HG03378 (cell line): ENCODE measurements at regions not wholly inside any gene's neighbourhood (a gene's known extent, or its start where the extent isn't known, plus 50 kb on each side); places are given as distances from the start of the nearest gene placed in this dataset.

Experiments
- ATAC-seq: cut with Tn5 transposase; IDR thresholded peaks from one replicate; pipeline ENCODE4 v1.9.1; 2021; ENCODE audit warnings: mild to moderate bottlenecking, moderate library complexity; ENCODE audit not compliant: unreplicated experiment

DNA sequence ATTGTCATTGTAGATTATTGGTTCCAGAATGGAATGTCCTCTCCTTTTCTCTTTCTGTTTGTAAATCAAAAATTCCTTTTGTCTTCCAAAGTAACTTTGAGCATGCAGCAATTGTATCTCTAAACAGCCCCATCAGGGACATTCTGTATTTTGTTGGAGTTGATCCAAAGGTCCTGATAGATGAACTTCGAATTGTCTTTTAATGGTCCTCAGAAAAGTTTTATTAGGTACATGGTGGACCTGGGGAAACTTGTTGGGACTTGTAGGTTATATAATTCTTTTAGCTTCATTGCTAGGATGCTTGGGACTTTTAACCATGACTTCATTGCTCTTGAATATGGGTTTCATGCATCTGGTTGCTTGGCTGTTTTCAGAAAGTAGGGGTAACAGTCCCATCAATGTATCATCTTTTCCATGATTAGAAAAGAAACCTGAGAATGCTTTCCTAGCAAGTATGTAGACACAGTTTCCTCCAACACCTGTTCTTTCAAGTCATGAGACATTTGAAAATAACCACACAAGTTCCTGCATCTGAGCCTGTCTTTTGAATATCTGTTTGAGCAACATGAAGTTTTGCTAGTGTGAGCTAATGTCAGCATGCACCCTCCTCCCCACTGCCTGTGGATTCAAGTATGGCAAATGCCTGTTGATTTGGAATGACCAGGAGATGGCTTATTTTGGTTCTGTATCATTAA, 413.1 kb downstream of the KCNRG start:
- ATAC-seq = no peak

GRCh38 chr13:50435011-50435410, 408.5 kb downstream of the DLEU7 start:
- no peak for ATAC-seq

GRCh38 chr13:50437252-50437651, 406.2 kb downstream of the DLEU7 start:
- ATAC-seq = no peak

- ATAC-seq = no peak
These were observed 405.1 kb downstream of the DLEU7 start for GRCh38 chr13:50438351-50438750.

- no peak for ATAC-seq
These were observed 402.4 kb downstream of the DLEU7 start for GRCh38 chr13:50441130-50441529.

GRCh38 chr13:50444726-50445125, 398.8 kb downstream of the DLEU7 start:
- no peak for ATAC-seq

DNA sequence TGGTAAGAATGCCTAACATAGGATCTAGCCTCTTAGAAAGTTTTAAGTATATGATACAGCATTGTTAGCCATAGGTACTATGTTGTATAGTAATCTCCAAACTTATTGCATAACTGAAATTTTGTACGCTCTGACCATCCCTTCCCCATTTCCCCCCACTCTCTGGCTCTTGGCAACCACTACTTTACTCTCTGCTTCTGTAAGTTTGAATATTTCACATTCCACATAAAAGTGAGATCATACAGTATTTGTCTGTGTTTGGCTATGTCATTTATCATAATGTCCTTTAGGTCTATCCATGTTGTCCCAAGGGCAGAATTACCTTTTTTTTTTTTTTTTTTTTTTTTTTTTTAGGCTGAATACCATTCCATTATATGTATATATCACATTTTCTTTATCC, 396.9 kb downstream of the DLEU7 start:
- no peak for ATAC-seq

- no peak for ATAC-seq
These were observed 394.9 kb downstream of the DLEU7 start for GRCh38 chr13:50448535-50448998.

GRCh38 chr13:50449465-50449864, 394.0 kb downstream of the DLEU7 start:
- ATAC-seq = no peak

- no peak for ATAC-seq
These were observed 393.2 kb downstream of the DLEU7 start for GRCh38 chr13:50450279-50450678.

- no peak for ATAC-seq
These were observed 391.9 kb downstream of the DLEU7 start for GRCh38 chr13:50451609-50452008.

- ATAC-seq = no peak
These were observed 391.5 kb downstream of the DLEU7 start for GRCh38 chr13:50452028-50452427.

- ATAC-seq = no peak
These were observed 390.7 kb downstream of the DLEU7 start for GRCh38 chr13:50452756-50453155.

DNA sequence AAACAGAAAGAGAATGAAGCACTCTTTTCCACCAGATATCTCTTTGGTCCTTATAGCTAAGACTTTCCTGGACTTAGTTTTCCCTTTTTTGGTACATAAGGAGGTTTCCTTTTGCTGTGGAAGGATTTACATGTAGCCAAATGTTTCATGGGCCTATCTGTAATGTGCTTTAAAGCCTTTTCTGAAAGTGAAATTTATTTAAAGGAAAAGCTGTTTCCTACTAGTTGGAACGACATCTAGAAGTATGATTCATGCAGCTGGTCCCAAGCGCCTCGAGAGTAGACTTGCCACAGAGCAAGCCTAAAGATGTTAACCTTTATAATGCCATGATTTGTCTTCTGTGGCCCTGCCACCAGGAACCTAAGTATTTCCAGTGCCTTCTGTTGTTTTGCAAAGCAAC, 390.3 kb downstream of the DLEU7 start:
- no peak for ATAC-seq

- no peak for ATAC-seq
These were observed 387.4 kb downstream of the DLEU7 start for GRCh38 chr13:50456111-50456510.

DNA sequence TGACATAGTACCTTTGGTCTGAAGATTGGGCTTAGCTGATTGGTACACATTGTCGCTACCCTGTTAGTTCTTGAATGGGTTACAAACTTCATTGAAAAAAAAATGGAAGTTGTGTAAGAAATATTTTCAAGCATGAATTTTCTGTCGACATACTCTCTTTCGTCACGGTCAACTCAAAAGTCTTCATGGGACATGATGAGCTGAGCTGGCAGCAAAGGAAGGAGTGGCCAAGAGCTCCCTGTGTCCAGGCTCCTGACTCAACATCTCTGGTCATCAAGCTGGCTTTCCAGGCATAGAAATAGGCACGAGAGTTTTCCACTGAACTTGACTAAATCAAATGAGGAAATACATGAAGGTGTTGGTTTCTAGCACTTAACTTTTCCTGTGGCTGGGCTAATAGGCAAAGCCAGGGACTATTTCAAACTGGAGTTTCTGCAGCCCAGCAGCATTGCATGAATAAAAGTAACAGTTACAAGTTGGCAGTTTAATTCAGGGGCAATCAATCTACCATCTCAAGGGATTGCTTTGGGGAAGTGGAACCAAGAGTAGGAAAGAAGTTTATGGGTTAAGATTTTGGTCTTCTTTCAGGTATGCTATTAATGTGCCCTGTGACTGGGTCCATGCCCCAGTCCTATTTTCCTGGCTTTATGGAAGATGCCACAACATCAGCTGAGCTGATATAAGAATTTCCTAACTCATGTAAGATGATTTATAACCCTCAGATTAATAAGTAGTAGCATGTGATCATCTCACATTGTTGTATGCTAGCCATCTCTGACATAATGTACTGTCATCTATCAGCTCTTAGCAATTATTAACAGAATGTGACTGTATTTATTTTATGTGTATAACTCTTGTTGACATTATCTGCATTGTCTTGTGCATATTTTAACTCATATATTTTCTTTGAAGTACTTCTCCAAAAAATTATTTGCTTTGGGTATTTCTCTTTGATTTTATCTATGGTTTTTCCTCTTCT, 385.8 kb downstream of the DLEU7 start:
- ATAC-seq = no peak

DNA sequence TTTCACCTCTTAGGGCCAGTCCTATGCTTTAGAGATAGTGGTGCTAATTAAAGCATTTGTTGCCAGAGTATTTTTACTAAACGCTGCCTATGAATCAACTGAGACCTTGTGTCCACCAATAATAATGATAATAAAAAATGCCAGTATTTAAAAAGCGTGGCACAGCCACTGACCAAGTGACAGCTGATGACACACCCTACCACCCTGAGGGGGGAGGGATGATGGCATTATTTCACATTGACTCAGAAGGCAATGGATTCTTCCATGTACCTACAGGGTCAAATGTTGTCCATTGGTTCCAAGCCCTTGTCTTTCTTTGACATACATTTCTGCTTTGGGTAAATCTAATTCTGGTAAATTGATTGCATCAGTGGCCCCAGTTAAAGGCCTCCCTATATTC, 384.4 kb downstream of the DLEU7 start:
- ATAC-seq = no peak

- ATAC-seq = no peak
These were observed 383.8 kb downstream of the DLEU7 start for GRCh38 chr13:50459658-50460057.

DNA sequence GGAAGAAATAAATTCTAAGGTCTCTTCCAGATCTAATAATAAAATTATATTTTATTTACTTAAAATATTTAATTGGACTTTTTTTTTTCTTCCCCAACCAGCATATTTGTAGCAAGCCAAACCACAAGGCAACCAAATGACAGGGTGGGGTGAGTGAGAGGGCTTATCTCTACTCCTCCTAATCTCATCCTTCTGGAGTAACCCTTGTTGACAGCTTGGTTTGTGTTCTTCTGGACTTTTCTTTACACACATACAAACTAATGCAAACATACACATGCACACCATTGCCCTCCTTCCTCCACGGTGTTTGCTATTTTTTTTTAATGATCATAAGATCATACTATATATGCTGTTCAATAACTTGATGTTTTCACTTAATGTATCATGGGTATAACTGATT, 383.1 kb downstream of the DLEU7 start:
- no peak for ATAC-seq

GRCh38 chr13:50461189-50461588, 382.3 kb downstream of the DLEU7 start:
- no peak for ATAC-seq

DNA sequence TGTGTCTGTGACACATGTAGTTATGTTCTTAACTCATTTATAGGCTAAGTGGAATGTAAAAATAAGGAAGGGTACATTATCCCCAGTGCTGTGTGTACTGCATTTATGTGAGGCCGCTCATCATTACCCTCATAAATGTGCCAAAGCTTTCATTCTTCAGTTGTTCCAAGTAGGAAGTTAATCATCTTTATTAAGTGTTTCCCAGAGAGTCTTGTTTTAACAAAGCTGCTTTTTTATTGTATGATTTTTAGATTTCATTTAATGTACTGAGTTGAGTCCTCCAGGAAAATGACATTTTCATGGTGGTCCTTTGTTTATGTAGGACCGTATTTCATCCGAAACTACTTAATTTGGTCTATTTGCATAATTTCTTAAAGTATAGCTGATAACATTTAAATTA, 379.8 kb downstream of the DLEU7 start:
- ATAC-seq = no peak
